K562 (cell line): ENCODE measurements at regions not wholly inside any gene's neighbourhood (a gene's known extent, or its start where the extent isn't known, plus 50 kb on each side); places are given as distances from the start of the nearest gene placed in this dataset.

Source experiments
- ATAC-seq: fragments of 200-7000 bp; cut with Tn5 transposase; 3 replicates; pipeline ENCODE4 v1.9.1; 2020; ENCODE audit warnings: moderate library complexity
- BruUV-seq: library from RNA; stranded (reverse); fragments of 400-500 nt; replicated peaks from 2 replicates; lab custom pipeline; 2021; lab: Mats Ljungman, UMichigan
- CTCF ChIA-PET: fragments of 300-600 bp; formaldehyde crosslinking; extraction: SDS; loops from one replicate; lab custom pipeline; 2021; ENCODE audit warnings: low intra/inter-chr PET ratio; lab: Yijun Ruan, JAX
- POLR2A ChIA-PET: fragments of 300-600, 350-650 bp; sonication (Branson Sonifier 250); formaldehyde crosslinking; extraction: SDS; loops from one replicate; lab custom pipeline; 2021; ENCODE audit warnings: antibody characterized with exemption, inconsistent platforms; lab: Yijun Ruan, JAX
- DNase-seq, 4 experiments: peaks; one replicate each; pipeline versions ENCODE4 v3.0.0 to v3.0.0-alpha.2; 2011 to 2018; ENCODE audit warnings: low spot score in 3 of 4, mixed read lengths in 3 of 4; ENCODE audit errors: extremely low read depth in 1 of 4
- FAIRE-seq: peaks from 2 replicates; lab custom pipeline; 2011; peaks lifted over from hg19 to GRCh38; lab: Jason Lieb, UNC
- H2AFZ ChIP-seq: 2 replicates; pipeline ENCODE4 v1.6.0; 2011; ENCODE audit warnings: low read depth, low read length, control low read depth, inconsistent platforms
- H3K27ac ChIP-seq: fragments of 200-600 bp; 3 replicates; pipeline ENCODE4 v1.8.0; 2011; ENCODE audit warnings: low read depth, mild to moderate bottlenecking, control low read depth, inconsistent platforms, low read length, moderate library complexity, mixed read lengths; ENCODE audit errors: extremely low read depth
- H3K27me3 ChIP-seq, 2 experiments: fragments of 300-600 bp in 1 of 2; 2 replicates in 1 of 2; 3 replicates in 1 of 2; pipeline versions ENCODE4 v1.6.0 to v1.8.0; 2011; ENCODE audit warnings: inconsistent platforms in 2 of 2, low read length in 2 of 2, mild to moderate bottlenecking in 1 of 2, mixed read lengths in 1 of 2, moderate library complexity in 1 of 2; ENCODE audit not compliant: control insufficient read depth in 2 of 2, insufficient read depth in 2 of 2
- H3K36me3 ChIP-seq: fragments of 300-600 bp; 3 replicates; pipeline ENCODE4 v1.8.0; 2011; ENCODE audit warnings: mild to moderate bottlenecking, low read length, inconsistent platforms; ENCODE audit not compliant: control insufficient read depth, insufficient read depth
- H3K4me1 ChIP-seq, 2 experiments: fragments of 200-600 bp in 1 of 2; replicated peaks in 1 of 2; 2 replicates in 1 of 2; 3 replicates in 1 of 2; pipeline versions ENCODE4 v1.5.1 to v1.8.0; 2011; ENCODE audit warnings: inconsistent platforms in 2 of 2, low read length in 2 of 2, mild to moderate bottlenecking in 1 of 2, mixed read lengths in 1 of 2, moderate library complexity in 1 of 2; ENCODE audit not compliant: control insufficient read depth in 2 of 2, insufficient read depth in 2 of 2
- H3K4me2 ChIP-seq: 2 replicates; pipeline ENCODE4 v1.6.1; 2011; ENCODE audit warnings: low read length, control low read depth, inconsistent platforms, mixed read lengths; ENCODE audit not compliant: insufficient read depth
- H3K4me3 ChIP-seq: fragments of 200-600 bp; sonication (generic), shearing (Covaris generic); 2 replicates; pipeline ENCODE4 v1.5.1; 2016; ENCODE audit warnings: control low read depth, inconsistent platforms
- H3K79me2 ChIP-seq: fragments of 200-600 bp; 3 replicates; pipeline ENCODE4 v1.8.0; 2011; ENCODE audit warnings: low read length, inconsistent platforms; ENCODE audit not compliant: control insufficient read depth, insufficient read depth
- H3K9ac ChIP-seq, 2 experiments: 2 replicates each; pipeline versions ENCODE4 v1.6.0 to v1.6.1; 2011; ENCODE audit warnings: low read depth in 2 of 2, low read length in 2 of 2, control low read depth in 1 of 2, inconsistent platforms in 1 of 2, mild to moderate bottlenecking in 1 of 2, mixed read lengths in 1 of 2; ENCODE audit not compliant: insufficient read depth in 1 of 2
- H3K9me1 ChIP-seq: one replicate; pipeline ENCODE4 v1.6.0; 2011; ENCODE audit warnings: inconsistent platforms, mild to moderate bottlenecking, low read length, moderate library complexity; ENCODE audit not compliant: control insufficient read depth, insufficient read depth
- H3K9me3 ChIP-seq: replicated peaks from 2 replicates; pipeline ENCODE4 v1.5.1; 2011; ENCODE audit warnings: low read depth, low read length, inconsistent platforms; ENCODE audit not compliant: control insufficient read depth, insufficient read depth
- H4K20me1 ChIP-seq: replicated peaks from 2 replicates; pipeline ENCODE4 v1.6.1; 2011; ENCODE audit warnings: low read length, inconsistent platforms, mixed read lengths; ENCODE audit not compliant: control insufficient read depth, insufficient read depth
- BACH1 ChIP-seq: fragments of 200-800 bp; sonication (Bioruptor generic); IDR thresholded peaks from 2 replicates; pipeline ENCODE4 v1.6.1; 2016; ENCODE audit warnings: missing genetic modification characterization, missing compliant biosample characterization
- CCAR2 ChIP-seq: fragments of 200-400 bp; formaldehyde crosslinking; IDR thresholded peaks from 2 replicates; pipeline ENCODE4 v1.6.1; 2017; ENCODE audit warnings: mild to moderate bottlenecking, low read depth, low read length
- CEBPG ChIP-seq, 3 experiments: fragments of 200-800 bp in 1 of 3; sonication (Bioruptor generic) in 1 of 3; sonication (generic) in 1 of 3; formaldehyde crosslinking in 1 of 3; IDR thresholded peaks in 2 of 3; conservative IDR thresholded peaks in 1 of 3; 2 replicates each; pipeline versions ENCODE4 v1.6.1 to v1.8.0; 2016 to 2022; ENCODE audit warnings: missing compliant biosample characterization in 2 of 3, missing genetic modification characterization in 2 of 3, mild to moderate bottlenecking in 1 of 3, missing genetic modification reagents in 1 of 3
- HNRNPK ChIP-seq: fragments of 200-400 bp; formaldehyde crosslinking; IDR thresholded peaks from one replicate; pipeline ENCODE4 v1.6.1; 2018; ENCODE audit warnings: mild to moderate bottlenecking, low read depth, low read length; ENCODE audit not compliant: poor library complexity, severe bottlenecking
- JUND ChIP-seq, 2 experiments: IDR thresholded peaks; 2 replicates in 1 of 2; 3 replicates in 1 of 2; pipeline ENCODE4 v1.6.1; 2011; ENCODE audit warnings: borderline replicate concordance in 2 of 2, low read depth in 2 of 2, low read length in 2 of 2, improper control_type of control experiment in 1 of 2, missing biosample characterization in 1 of 2, missing genetic modification characterization in 1 of 2, missing genetic modification reagents in 1 of 2
- NFXL1 ChIP-seq: fragments of 450-650 bp; formaldehyde crosslinking; IDR thresholded peaks from 2 replicates; pipeline ENCODE4 v1.4.0; 2021; ENCODE audit warnings: mild to moderate bottlenecking
- WGBS: fragments of 100-300 bp; shearing (Covaris generic); methylation state at CpG from one replicate; pipeline ENCODE4 v1.1.6; 2016; ENCODE audit warnings: low coverage, mixed read lengths; ENCODE audit not compliant: insufficient coverage; ENCODE audit errors: missing lambda C conversion rate; 5-methylcytosine and 5-hydroxymethylcytosine counted together
- in situ Hi-C: fragments of 300-500 bp; cut with MboI; formaldehyde crosslinking; loops from 4 replicates; pipeline ENCODE4 v1.15.0; 2018; ENCODE audit warnings: inconsistent platforms, mixed read lengths
- intact Hi-C: fragments of 100-400 bp; cut with micrococcal nuclease; formaldehyde crosslinking; loops from 2 replicates; pipeline ENCODE4 v1.14.2; 2022
- TF ChIP-seq, protein P1 (sequence below): fragments of 450-650 bp; IDR thresholded peaks from 2 replicates; pipeline ENCODE4 v1.6.1; 2016; ENCODE audit warnings: low read depth

DNA sequence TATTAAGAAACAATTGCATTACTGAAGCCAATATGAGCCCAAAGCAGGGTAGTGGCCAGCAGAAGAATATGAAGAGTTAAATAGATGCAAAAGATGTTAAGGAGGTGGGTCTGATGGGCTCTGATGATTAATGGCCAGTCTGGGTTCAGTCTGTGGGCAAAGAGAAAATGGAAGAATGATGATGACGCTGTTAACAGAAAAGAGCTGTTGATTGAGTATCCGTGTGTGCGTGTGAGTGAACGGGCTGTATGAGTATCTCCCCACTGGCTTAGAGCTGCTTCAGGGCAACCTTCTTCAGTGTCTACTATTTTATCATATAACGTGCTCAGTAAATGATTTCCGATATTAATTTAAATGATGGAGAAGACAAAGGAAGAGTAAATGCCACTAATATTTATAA, 723.3 kb upstream of the MAP3K7 start:
- TF ChIP-seq CCAR2 (no peak), HNRNPK (no peak)
- no peaks in the 10 kb centered on the region for H3K9me1 ChIP-seq
- H4K20me1 ChIP-seq, result no peaks in the 10 kb centered on the region
- no peak overlapping the region for H2AFZ ChIP-seq
- no peaks in the 10 kb centered on the region for H3K9me3 ChIP-seq
- no peaks in the 10 kb centered on the region for H3K27me3 ChIP-seq
- WGBS, result under 1% methylated on average over 6 of the region's 6 CpGs
- H3K4me1 ChIP-seq, result no peaks in the 10 kb centered on the region
- intact Hi-C loops, result no loop called here
- DNase-seq (no peak), ATAC-seq (no peak), FAIRE-seq (no peak)
- ChIA-PET POLR2A (no interaction called here), CTCF (no interaction called here)
- BruUV-seq, result no TSS peak
- H3K36me3 ChIP-seq, result no peaks in the 10 kb centered on the region
- H3K4me2 ChIP-seq, result no peak overlapping the region
- H3K79me2 ChIP-seq, result no peaks in the 10 kb centered on the region
- in situ Hi-C loops, result no loop called here
- H3K9ac ChIP-seq, result no peak overlapping the region
- no peak overlapping the region for H3K27ac ChIP-seq
- H3K4me3 ChIP-seq, result no peak overlapping the region

DNA sequence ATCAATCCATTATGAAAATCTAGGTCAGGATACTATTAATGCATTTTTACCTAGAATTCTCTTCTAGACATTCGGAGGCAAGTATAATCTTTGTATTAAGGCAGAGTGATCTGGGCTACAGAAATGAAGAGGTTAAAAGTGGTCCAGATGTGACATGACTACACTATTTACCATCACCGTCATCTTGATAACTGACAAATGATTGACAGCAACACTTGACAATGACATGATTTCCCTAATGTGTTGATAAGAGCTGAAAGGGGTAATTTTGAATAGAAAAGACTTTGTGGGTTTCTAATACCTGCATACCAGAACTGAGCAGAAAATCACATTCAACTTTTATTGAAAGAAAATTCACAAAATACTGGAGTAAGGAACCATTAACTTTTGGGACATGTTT, 718.9 kb upstream of the MAP3K7 start:
- no TSS peak for BruUV-seq
- Histone ChIP-seq H3K36me3 (no peaks in the 10 kb centered on the region), H2AFZ (no peak overlapping the region), H3K4me3 (no peak overlapping the region), H3K79me2 (no peaks in the 10 kb centered on the region), H3K4me2 (no peak overlapping the region), H4K20me1 (no peaks in the 10 kb centered on the region), H3K9me3 (no peaks in the 10 kb centered on the region), H3K27me3 (no peaks in the 10 kb centered on the region), H3K27ac (no peak overlapping the region), H3K9me1 (no peaks in the 10 kb centered on the region), H3K4me1 (no peaks in the 10 kb centered on the region), H3K9ac (no peak overlapping the region)
- DNase-seq (no peak), FAIRE-seq (no peak), ATAC-seq (no peak)
- POLR2A ChIA-PET, result no interaction called here
- in situ Hi-C loops (no loop called here), intact Hi-C loops (no loop called here)
- WGBS, result 0% methylated on average over 2 of the region's 2 CpGs
- CTCF ChIA-PET, result no interaction called here
- TF ChIP-seq CEBPG (CRISPR knock-in tag; IDR thresholded peaks at IDR 0.05) (no peak), CEBPG (tag; conservative IDR thresholded peaks at IDR 0.05 in 1 of 2, IDR thresholded peaks at IDR 0.05 in 1 of 2) (no peak), NFXL1 (CRISPR knock-in tag) (no peak), JUND (IDR thresholded peaks at IDR 0.05; ENCODE audit: borderline replicate concordance, low read depth, low read length) (no peak), JUND (tag; IDR thresholded peaks at IDR 0.05; ENCODE audit: borderline replicate concordance, low read depth, low read length) (no peak), BACH1 (no peak)
- TF ChIP-seq, protein P1, sequence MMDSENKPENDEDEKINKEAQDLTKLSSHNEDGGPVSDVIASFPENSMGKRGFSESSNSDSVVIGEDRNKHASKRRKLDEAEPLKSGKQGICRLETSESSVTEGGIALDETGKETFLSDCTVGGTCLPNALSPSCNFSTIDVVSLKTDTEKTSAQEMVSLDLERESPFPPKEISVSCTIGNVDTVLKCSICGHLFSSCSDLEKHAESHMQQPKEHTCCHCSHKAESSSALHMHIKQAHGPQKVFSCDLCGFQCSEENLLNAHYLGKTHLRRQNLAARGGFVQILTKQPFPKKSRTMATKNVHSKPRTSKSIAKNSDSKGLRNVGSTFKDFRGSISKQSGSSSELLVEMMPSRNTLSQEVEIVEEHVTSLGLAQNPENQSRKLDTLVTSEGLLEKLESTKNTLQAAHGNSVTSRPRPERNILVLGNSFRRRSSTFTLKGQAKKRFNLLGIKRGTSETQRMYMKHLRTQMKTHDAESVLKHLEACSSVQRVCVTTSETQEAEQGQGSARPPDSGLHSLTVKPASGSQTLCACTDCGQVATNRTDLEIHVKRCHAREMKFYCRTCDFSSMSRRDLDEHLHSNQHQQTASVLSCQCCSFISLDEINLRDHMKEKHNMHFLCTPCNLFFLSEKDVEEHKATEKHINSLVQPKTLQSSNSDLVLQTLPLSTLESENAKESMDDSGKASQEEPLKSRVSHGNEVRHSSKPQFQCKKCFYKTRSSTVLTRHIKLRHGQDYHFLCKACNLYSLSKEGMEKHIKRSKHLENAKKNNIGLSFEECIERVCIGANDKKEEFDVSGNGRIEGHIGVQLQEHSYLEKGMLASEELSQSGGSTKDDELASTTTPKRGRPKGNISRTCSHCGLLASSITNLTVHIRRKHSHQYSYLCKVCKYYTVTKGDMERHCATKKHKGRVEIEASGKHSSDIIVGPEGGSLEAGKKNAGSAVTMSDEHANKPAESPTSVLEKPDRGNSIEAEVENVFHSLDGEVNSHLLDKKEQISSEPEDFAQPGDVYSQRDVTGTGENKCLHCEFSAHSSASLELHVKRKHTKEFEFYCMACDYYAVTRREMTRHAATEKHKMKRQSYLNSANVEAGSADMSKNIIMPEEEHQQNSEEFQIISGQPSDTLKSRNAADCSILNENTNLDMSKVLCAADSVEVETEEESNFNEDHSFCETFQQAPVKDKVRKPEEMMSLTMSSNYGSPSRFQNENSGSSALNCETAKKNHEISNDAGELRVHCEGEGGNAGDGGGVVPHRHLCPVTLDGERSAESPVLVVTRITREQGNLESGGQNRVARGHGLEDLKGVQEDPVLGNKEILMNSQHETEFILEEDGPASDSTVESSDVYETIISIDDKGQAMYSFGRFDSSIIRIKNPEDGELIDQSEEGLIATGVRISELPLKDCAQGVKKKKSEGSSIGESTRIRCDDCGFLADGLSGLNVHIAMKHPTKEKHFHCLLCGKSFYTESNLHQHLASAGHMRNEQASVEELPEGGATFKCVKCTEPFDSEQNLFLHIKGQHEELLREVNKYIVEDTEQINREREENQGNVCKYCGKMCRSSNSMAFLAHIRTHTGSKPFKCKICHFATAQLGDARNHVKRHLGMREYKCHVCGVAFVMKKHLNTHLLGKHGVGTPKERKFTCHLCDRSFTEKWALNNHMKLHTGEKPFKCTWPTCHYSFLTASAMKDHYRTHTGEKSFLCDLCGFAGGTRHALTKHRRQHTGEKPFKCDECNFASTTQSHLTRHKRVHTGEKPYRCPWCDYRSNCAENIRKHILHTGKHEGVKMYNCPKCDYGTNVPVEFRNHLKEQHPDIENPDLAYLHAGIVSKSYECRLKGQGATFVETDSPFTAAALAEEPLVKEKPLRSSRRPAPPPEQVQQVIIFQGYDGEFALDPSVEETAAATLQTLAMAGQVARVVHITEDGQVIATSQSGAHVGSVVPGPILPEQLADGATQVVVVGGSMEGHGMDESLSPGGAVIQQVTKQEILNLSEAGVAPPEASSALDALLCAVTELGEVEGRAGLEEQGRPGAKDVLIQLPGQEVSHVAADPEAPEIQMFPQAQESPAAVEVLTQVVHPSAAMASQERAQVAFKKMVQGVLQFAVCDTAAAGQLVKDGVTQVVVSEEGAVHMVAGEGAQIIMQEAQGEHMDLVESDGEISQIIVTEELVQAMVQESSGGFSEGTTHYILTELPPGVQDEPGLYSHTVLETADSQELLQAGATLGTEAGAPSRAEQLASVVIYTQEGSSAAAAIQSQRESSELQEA, result no peak
